GM19468 (cell line): ENCODE measurements at regions not wholly inside any gene's neighbourhood (a gene's known extent, or its start where the extent isn't known, plus 50 kb on each side); places are given as distances from the start of the nearest gene placed in this dataset.
"Not testable (repeated sequence)": the region's sequence is repeated elsewhere in the genome, so short reads cannot be mapped to it uniquely, and the experiment has no call there.

Experiments
- ATAC-seq: cut with Tn5 transposase; IDR thresholded peaks from one replicate; pipeline ENCODE4 v1.9.1; 2021; ENCODE audit warnings: mild to moderate bottlenecking, moderate library complexity, moderate number of reproducible peaks; ENCODE audit not compliant: unreplicated experiment; ENCODE audit errors: extremely low read depth

GRCh38 chr9:88829276-88829675, 162.0 kb upstream of the S1PR3 start:
- peak; percentile 58 for ATAC-seq

- ATAC-seq, result no peak
These were observed 159.4 kb upstream of the S1PR3 start for GRCh38 chr9:88831713-88832407.

DNA sequence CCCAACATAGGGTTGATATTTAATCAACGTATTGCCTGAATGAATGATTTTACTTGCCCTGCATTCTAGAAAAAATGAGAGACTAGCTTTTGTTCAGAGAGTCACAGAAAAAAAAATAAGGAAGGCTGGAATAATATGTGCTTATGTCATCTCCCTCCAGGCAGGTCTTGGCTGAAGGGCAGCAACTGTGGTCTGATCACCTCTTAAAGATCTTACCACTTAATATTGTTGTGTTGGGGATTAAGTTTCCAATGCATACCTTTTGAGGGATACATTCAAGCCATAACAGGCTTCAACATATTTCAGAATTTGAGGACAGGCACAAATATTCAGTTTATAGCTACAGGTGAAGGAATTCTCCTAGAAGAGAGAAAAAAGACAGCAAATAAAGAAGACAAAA, 157.3 kb upstream of the S1PR3 start:
- ATAC-seq, result no peak

- peak; percentile 75 for ATAC-seq
These were observed 156.2 kb upstream of the S1PR3 start for GRCh38 chr9:88835038-88835466.

GRCh38 chr9:88835772-88836171, 155.5 kb upstream of the S1PR3 start:
- ATAC-seq, result no peak

- no peak for ATAC-seq
These were observed 153.5 kb upstream of the S1PR3 start for GRCh38 chr9:88837731-88838130.

GRCh38 chr9:88849878-88850277, 141.4 kb upstream of the S1PR3 start:
- ATAC-seq, result not testable (repeated sequence)

DNA sequence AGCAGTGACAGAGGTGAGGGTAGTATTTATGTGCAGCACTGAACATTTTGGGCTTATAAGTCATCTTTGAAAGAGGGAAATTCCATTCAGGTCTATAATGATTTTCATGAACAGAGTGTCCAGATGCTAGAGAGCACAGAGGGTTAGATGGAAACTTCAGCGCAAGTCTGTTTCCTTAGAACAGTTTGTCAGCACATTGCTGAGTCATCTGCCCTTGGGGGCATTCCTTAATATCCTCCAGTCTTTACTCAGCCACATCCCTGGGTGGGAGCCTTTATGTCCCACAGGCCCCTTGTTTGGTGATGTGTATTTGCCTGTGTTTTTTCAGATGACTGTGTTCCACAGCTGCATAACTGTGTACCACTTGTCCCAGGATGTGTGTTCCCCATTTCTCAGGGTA, 138.5 kb upstream of the S1PR3 start:
- ATAC-seq, result no peak

DNA sequence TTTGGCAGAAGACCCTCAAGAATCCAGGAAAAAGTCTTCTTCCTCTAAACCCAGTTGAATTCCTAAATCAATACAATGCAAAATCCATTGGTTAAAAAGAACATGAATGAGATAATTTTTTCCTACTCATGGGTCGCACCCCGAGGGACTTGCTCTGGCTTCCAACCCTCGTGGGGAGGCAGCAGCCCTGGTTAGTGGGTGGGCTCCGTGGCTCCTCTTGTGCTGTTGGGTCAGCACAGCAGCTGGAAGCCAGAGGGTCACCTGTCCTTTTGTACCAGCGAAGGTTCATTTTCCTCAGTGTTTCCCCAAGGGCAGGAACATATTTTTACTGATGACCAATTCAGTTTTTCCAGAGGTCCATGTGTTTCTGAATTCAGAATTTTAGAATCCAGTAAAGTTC, 120.6 kb upstream of the S1PR3 start:
- ATAC-seq, result no peak

DNA sequence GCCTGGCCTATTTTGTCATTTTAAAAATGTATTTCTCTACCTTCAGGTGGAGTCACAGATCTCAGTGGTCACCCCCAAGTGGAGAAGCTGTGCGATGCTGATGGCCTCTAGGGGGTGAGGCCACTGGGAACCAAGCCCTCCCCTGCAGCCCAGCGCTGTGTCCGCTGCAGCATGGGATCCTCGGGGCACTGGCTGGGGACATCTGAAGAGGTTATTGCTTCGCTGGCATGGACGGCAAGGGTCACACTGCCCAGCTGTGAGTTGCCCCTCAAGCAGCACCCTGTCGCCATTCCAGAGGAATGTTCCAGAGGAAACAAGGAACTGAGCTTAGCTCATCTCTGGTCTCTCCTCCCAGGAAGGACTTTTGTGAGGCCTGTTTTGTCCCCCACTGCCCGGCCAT, 119.6 kb upstream of the S1PR3 start:
- no peak for ATAC-seq

GRCh38 chr9:88872192-88872946, 118.9 kb upstream of the S1PR3 start:
- no peak for ATAC-seq

DNA sequence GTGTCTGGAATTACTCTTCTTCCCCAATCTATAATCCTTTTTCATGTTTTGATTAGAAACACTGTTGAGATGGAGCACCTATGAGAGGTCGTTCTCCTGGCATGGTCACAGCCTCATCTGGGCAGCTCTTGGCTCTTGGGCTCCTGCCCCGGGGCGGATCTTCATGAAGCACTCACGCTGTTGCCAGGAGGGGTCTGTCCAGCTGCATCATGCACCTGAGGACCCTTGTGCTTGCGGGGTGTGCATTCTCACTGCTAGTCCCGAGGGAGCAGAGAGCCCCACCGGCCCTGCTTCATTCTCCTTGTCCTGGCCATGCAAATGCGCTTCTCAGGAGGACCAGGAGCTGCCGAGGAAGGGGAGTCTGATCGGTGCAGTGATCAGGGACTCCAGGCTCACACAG, 117.6 kb upstream of the S1PR3 start:
- no peak for ATAC-seq

GRCh38 chr9:88874391-88874790, 116.9 kb upstream of the S1PR3 start:
- ATAC-seq, result no peak

GRCh38 chr9:88875400-88876120, 115.7 kb upstream of the S1PR3 start:
- ATAC-seq, result no peak

GRCh38 chr9:88880199-88880598, 111.1 kb upstream of the S1PR3 start:
- no peak for ATAC-seq

DNA sequence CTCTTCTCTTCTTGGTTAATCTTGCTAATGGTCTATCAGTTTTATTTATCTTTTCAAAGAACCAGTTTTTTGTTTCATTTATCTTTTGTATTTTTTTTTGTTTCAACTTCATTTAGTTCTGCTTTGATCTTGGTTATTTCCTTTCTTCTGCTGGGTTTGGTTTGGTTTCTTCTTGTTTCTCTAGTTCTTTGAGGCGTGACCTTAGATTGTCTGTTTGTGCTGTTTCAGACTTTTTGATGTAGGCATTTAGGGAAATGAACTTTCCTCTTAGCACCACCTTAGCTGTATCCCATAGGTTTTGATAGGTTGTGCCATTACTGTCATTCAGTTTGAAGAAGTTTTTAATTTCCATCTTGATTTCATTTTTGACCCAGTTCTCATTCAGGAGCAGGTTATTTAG, 107.0 kb upstream of the S1PR3 start:
- ATAC-seq, result not testable (repeated sequence)

GRCh38 chr9:88886762-88887161, 104.5 kb upstream of the S1PR3 start:
- not testable (repeated sequence) for ATAC-seq

DNA sequence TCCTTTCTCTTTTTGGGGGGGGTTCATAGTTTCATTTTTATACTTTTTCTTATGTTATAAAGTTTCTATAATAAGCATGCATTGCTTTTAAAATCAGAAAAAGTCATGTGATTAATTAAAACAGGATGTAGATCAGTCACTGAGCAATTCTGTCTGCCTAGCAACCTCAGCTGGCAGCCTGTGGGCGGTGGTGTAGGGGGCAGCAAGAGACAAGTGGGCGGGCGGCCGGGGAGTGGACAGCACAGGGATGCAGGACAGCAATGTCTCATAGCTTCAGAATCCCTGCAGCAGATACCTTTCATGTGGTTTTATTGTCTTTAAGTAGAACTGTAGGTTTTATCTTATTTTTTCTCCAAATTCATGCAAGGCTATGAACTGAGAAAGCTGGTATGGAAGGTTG, 101.9 kb upstream of the S1PR3 start:
- no peak for ATAC-seq

GRCh38 chr9:88890546-88890945, 100.7 kb upstream of the S1PR3 start:
- no peak for ATAC-seq

GRCh38 chr9:88891040-88891439, 100.2 kb upstream of the S1PR3 start:
- no peak for ATAC-seq

GRCh38 chr9:88892724-88893123, 98.5 kb upstream of the S1PR3 start:
- ATAC-seq, result no peak
